ENCODE measurements at regions not wholly inside any gene's neighbourhood (a gene's known extent, or its start where the extent isn't known, plus 50 kb on each side); places are given as distances from the start of the nearest gene placed in this dataset.

GRCh38 chr7:17181482-17181881 lies 117.0 kb upstream of the AHR start:
- DNase-seq (ENCODE audit: low spot score) = no peak

More at GRCh38 chr7:17181482-17181881, 117.0 kb upstream of the AHR start:
- Histone ChIP-seq H2AFZ (ENCODE audit: low read length) (no peak overlapping the region), H4K20me1 (ENCODE audit: insufficient read depth, low read length) (no peaks in the 10 kb centered on the region), H3K36me3 (replicated peaks in 1 of 2; ENCODE audit: control insufficient read depth in 1 of 2, insufficient read depth in 2 of 2, low read length in 2 of 2) (no peaks in the 10 kb centered on the region), H3K27ac (ENCODE audit: extremely low read length, insufficient read depth, low read length) (no peak overlapping the region), H3K4me2 (ENCODE audit: low read depth, low read length) (no peak overlapping the region), H3K4me3 (replicated peaks in 1 of 3; ENCODE audit: insufficient read depth in 1 of 3, low read depth in 2 of 3, low read length in 3 of 3) (no peak overlapping the region), H3K4me1 (ENCODE audit: insufficient read depth, low read length) (peaks cover 53% of the 10 kb centered on the region), H3K9me3 (ENCODE audit: low read length) (no peaks in the 10 kb centered on the region), H3K79me2 (ENCODE audit: insufficient read depth, low read length) (no peaks in the 10 kb centered on the region), H3K27me3 (ENCODE audit: control insufficient read depth in 1 of 2, insufficient read depth in 2 of 2, low read length in 2 of 2) (no peaks in the 10 kb centered on the region), H3K9ac (ENCODE audit: insufficient read depth, low read depth, low read length) (no peak overlapping the region)
- ATAC-seq (no peak), FAIRE-seq (no peak)
- 100% methylated on average over 3 of the region's 3 CpGs for WGBS (ENCODE audit: low lambda C conversion rate)
- intact Hi-C loops (cut with micrococcal nuclease; ENCODE audit: unreplicated experiment) (no loop called here), in situ Hi-C loops (cut with HindIII; ENCODE audit: extremely low pct_ligation_motif_present, low pct_unique_long_range_greater_than_20kb) (no loop called here)
- POLR2A ChIA-PET = no interaction called here
- CTCF ChIA-PET (ENCODE audit: low intra/inter-chr PET ratio, low total read pairs) = no interaction called here
- no TSS peak for BruUV-seq (replicated peaks)
- TF ChIP-seq MAFK (conservative IDR thresholded peaks at IDR 0.05 in 1 of 2, IDR thresholded peaks at IDR 0.05 in 1 of 2; ENCODE audit: low read length in 2 of 2) = peak in 1 of 2 experiments; percentile 27; a peak in 1 of 4 replicates
- no peak for TF ChIP-seq KDM2A (CRISPR knock-in tag; IDR thresholded peaks at IDR 0.05; ENCODE audit: borderline replicate concordance, low read depth)
- TF ChIP-seq, protein P1, sequence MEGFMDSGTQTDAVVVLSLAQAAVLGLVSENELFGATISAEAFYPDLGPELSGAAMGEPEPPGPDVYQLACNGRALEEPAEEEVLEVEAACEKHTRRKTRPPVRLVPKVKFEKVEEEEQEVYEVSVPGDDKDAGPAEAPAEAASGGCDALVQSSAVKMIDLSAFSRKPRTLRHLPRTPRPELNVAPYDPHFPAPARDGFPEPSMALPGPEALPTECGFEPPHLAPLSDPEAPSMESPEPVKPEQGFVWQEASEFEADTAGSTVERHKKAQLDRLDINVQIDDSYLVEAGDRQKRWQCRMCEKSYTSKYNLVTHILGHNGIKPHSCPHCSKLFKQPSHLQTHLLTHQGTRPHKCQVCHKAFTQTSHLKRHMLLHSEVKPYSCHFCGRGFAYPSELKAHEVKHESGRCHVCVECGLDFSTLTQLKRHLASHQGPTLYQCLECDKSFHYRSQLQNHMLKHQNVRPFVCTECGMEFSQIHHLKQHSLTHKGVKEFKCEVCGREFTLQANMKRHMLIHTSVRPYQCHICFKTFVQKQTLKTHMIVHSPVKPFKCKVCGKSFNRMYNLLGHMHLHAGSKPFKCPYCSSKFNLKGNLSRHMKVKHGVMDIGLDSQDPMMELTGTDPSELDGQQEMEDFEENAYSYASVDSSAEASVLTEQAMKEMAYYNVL (CRISPR knock-in tag; IDR thresholded peaks at IDR 0.05; ENCODE audit: borderline replicate concordance) = no peak
- TF ChIP-seq ZNF281 (CRISPR knock-in tag; IDR thresholded peaks at IDR 0.05; ENCODE audit: borderline replicate concordance) = no peak
- 0 out of 2 replicates have a peak, but pooled peaks have one; percentile 9 for TF ChIP-seq MAFF (IDR thresholded peaks at IDR 0.05; ENCODE audit: low read depth, low read length)
- no peak for TF ChIP-seq ZNF512B (CRISPR knock-in tag; IDR thresholded peaks at IDR 0.05; ENCODE audit: borderline replicate concordance)

Data from HepG2 (cell line).